H1 (cell line): ENCODE measurements at regions not wholly inside any gene's neighbourhood (a gene's known extent, or its start where the extent isn't known, plus 50 kb on each side); places are given as distances from the start of the nearest gene placed in this dataset.

ENCODE experiments used
- CTCF ChIA-PET: fragments of 300-600 bp; sonication (Branson Sonifier 250); formaldehyde crosslinking; loops from one replicate; lab custom pipeline; 2021; ENCODE audit not compliant: partially characterized antibody; lab: Charles Lee
- POLR2A ChIA-PET: fragments of 300-600 bp; sonication (Branson Sonifier 250); formaldehyde crosslinking; loops from one replicate; lab custom pipeline; 2021; ENCODE audit warnings: inconsistent platforms; ENCODE audit not compliant: partially characterized antibody; lab: Charles Lee
- DNase-seq, 2 experiments: peaks; one replicate each; pipeline versions ENCODE4 v3.0.0 to v3.0.0-alpha.2; 2010 to 2022; ENCODE audit warnings: low spot score in 2 of 2, low read depth in 1 of 2, mixed read lengths in 1 of 2
- FAIRE-seq: peaks from 2 replicates; lab custom pipeline; 2011; peaks lifted over from hg19 to GRCh38; lab: Jason Lieb, UNC
- H2AFZ ChIP-seq: 2 replicates; pipeline ENCODE4 v1.8.1; 2012; ENCODE audit warnings: low read length, inconsistent platforms
- H2AK5ac ChIP-seq: 2 replicates; pipeline ENCODE4 v1.6.1; 2013; ENCODE audit warnings: low read depth, low read length
- H2BK120ac ChIP-seq: replicated peaks from 2 replicates; pipeline ENCODE3; 2013; ENCODE audit warnings: low read depth, low read length, inconsistent platforms
- H2BK12ac ChIP-seq: 2 replicates; pipeline ENCODE4 v1.6.1; 2013; ENCODE audit warnings: low read depth, low read length
- H2BK15ac ChIP-seq: 2 replicates; pipeline ENCODE4 v1.6.1; 2013; ENCODE audit warnings: low read length
- H2BK20ac ChIP-seq: 2 replicates; pipeline ENCODE4 v1.6.1; 2013; ENCODE audit warnings: low read length
- H2BK5ac ChIP-seq: 2 replicates; pipeline ENCODE4 v1.6.1; 2013; ENCODE audit warnings: low read depth, low read length
- H3K14ac ChIP-seq: 2 replicates; pipeline ENCODE4 v1.6.1; 2013; ENCODE audit warnings: inconsistent platforms; ENCODE audit not compliant: insufficient read length
- H3K18ac ChIP-seq: 2 replicates; pipeline ENCODE4 v1.6.1; 2013; ENCODE audit warnings: low read length; ENCODE audit errors: extremely low read depth
- H3K23ac ChIP-seq: 2 replicates; pipeline ENCODE4 v1.6.1; 2013; ENCODE audit warnings: inconsistent platforms; ENCODE audit not compliant: insufficient read length
- H3K23me2 ChIP-seq: 2 replicates; pipeline ENCODE4 v1.6.1; 2013; ENCODE audit warnings: low read depth, low read length
- H3K27ac ChIP-seq: 2 replicates; pipeline ENCODE4 v1.6.1; 2011; ENCODE audit warnings: low read depth, low read length, inconsistent platforms
- H3K27me3 ChIP-seq, 4 experiments: replicated peaks in 1 of 4; 1 replicate in 1 of 4; 2 replicates in 3 of 4; pipeline versions ENCODE4 v1.6.1 to v1.8.1; 2011 to 2013; ENCODE audit warnings: low read length in 3 of 4, mild to moderate bottlenecking in 3 of 4, inconsistent platforms in 2 of 4, mixed read lengths in 2 of 4, moderate library complexity in 1 of 4; ENCODE audit not compliant: control insufficient read depth in 3 of 4, insufficient read depth in 3 of 4; ENCODE audit errors: extremely low read depth in 1 of 4
- H3K36me3 ChIP-seq, 4 experiments: 2 replicates each; pipeline versions ENCODE4 v1.6.1 to v1.8.1; 2011 to 2013; ENCODE audit warnings: mild to moderate bottlenecking in 4 of 4, low read length in 3 of 4, moderate library complexity in 2 of 4, control low read depth in 1 of 4, inconsistent platforms in 1 of 4; ENCODE audit not compliant: insufficient read depth in 4 of 4, control insufficient read depth in 2 of 4
- H3K4ac ChIP-seq: replicated peaks from 2 replicates; pipeline ENCODE3; 2013; ENCODE audit warnings: low read length, low read depth, mixed read lengths, inconsistent platforms; ENCODE audit not compliant: insufficient read length
- H3K4me1 ChIP-seq, 4 experiments: replicated peaks in 1 of 4; 1 replicate in 1 of 4; 2 replicates in 3 of 4; pipeline versions ENCODE4 v1.6.1 to v1.8.1; 2011 to 2013; ENCODE audit warnings: low read length in 3 of 4, inconsistent platforms in 2 of 4, mixed read lengths in 1 of 4; ENCODE audit not compliant: insufficient read depth in 4 of 4, control insufficient read depth in 3 of 4
- H3K4me2 ChIP-seq, 2 experiments: 2 replicates each; pipeline versions ENCODE4 v1.6.1 to v1.8.1; 2011 to 2013; ENCODE audit warnings: low read depth in 2 of 2, low read length in 2 of 2, control low read depth in 1 of 2, inconsistent platforms in 1 of 2, mild to moderate bottlenecking in 1 of 2; ENCODE audit not compliant: insufficient read depth in 1 of 2
- H3K4me3 ChIP-seq, 4 experiments: fragments of 200-600, 300-600 bp in 1 of 4; sonication (generic), shearing (Covaris generic), sonication (Bioruptor Twin) in 1 of 4; 2 replicates each; pipeline versions ENCODE4 v1.5.1 to v1.8.1; 2011 to 2016; ENCODE audit warnings: low read length in 4 of 4, low read depth in 3 of 4, control low read depth in 2 of 4, inconsistent platforms in 2 of 4, mild to moderate bottlenecking in 2 of 4, mixed read lengths in 1 of 4, moderate library complexity in 1 of 4; ENCODE audit not compliant: insufficient read depth in 2 of 4; ENCODE audit errors: extremely low read depth in 1 of 4
- H3K56ac ChIP-seq: replicated peaks from 2 replicates; pipeline ENCODE3; 2013; ENCODE audit warnings: low read depth, mild to moderate bottlenecking, mixed read lengths, low read length, inconsistent platforms; ENCODE audit not compliant: insufficient read length
- H3K79me1 ChIP-seq: 2 replicates; pipeline ENCODE4 v1.6.1; 2013; ENCODE audit warnings: low read depth, low read length, control low read depth
- H3K79me2 ChIP-seq, 2 experiments: 2 replicates each; pipeline versions ENCODE4 v1.6.1 to v1.8.1; 2012 to 2013; ENCODE audit warnings: low read length in 2 of 2, mild to moderate bottlenecking in 2 of 2, inconsistent platforms in 1 of 2; ENCODE audit not compliant: insufficient read depth in 2 of 2, control insufficient read depth in 1 of 2
- H3K9ac ChIP-seq, 4 experiments: replicated peaks in 1 of 4; 1 replicate in 1 of 4; 2 replicates in 3 of 4; pipeline versions ENCODE4 v1.6.1 to v1.8.1; 2011 to 2013; ENCODE audit warnings: low read depth in 3 of 4, low read length in 3 of 4, control low read depth in 2 of 4, mild to moderate bottlenecking in 2 of 4, moderate library complexity in 2 of 4, inconsistent platforms in 1 of 4; ENCODE audit errors: extremely low read depth in 1 of 4
- H3K9me3 ChIP-seq, 2 experiments: 2 replicates each; pipeline versions ENCODE4 v1.6.1 to v1.8.1; 2012 to 2013; ENCODE audit warnings: mild to moderate bottlenecking in 2 of 2, moderate library complexity in 2 of 2, control low read depth in 1 of 2, inconsistent platforms in 1 of 2, low read depth in 1 of 2, low read length in 1 of 2, mixed read lengths in 1 of 2; ENCODE audit not compliant: insufficient read depth in 2 of 2
- H4K20me1 ChIP-seq, 2 experiments: replicated peaks in 1 of 2; 2 replicates each; pipeline versions ENCODE3 to v1.8.1; 2011 to 2013; ENCODE audit warnings: inconsistent platforms in 2 of 2, low read length in 2 of 2, mild to moderate bottlenecking in 1 of 2; ENCODE audit not compliant: insufficient read depth in 2 of 2, control insufficient read depth in 1 of 2
- H4K5ac ChIP-seq: 2 replicates; pipeline ENCODE4 v1.6.1; 2013; ENCODE audit warnings: low read length, low read depth, mixed read lengths, inconsistent platforms; ENCODE audit not compliant: insufficient read length
- H4K8ac ChIP-seq: 2 replicates; pipeline ENCODE4 v1.8.0; 2013; ENCODE audit warnings: mild to moderate bottlenecking, moderate library complexity, low read length, inconsistent platforms; ENCODE audit not compliant: insufficient read depth; ENCODE audit errors: extremely low read depth
- H4K91ac ChIP-seq: replicated peaks from 2 replicates; pipeline ENCODE3; 2013; ENCODE audit warnings: low read length, mixed read lengths, inconsistent platforms; ENCODE audit not compliant: insufficient read length
- CBX8 ChIP-seq: fragments of 300-800, 300-1000 bp; sonication (generic); IDR thresholded peaks from 2 replicates; pipeline ENCODE4 v1.7.1; 2016; ENCODE audit warnings: low read depth, low read length, borderline replicate concordance
- CEBPB ChIP-seq: IDR thresholded peaks from 2 replicates; pipeline ENCODE4 v1.6.1; 2012; ENCODE audit warnings: low read depth, low read length
- CTCF ChIP-seq, 3 experiments: IDR thresholded peaks; 1 replicate in 2 of 3; 2 replicates in 1 of 3; pipeline versions ENCODE4 v1.5.1 to v1.6.1; 2011; ENCODE audit warnings: low read length in 3 of 3, mild to moderate bottlenecking in 3 of 3, inconsistent platforms in 2 of 3, low read depth in 1 of 3, moderate library complexity in 1 of 3; ENCODE audit not compliant: insufficient read depth in 1 of 3; ENCODE audit errors: control extremely low read depth in 1 of 3
- EZH2 ChIP-seq: fragments of 200-600 bp; sonication (generic); IDR thresholded peaks from 2 replicates; pipeline ENCODE4 v1.7.1; 2012; ENCODE audit warnings: low read depth, mild to moderate bottlenecking, moderate library complexity, low read length, inconsistent platforms; ENCODE audit not compliant: severe bottlenecking
- GABPA ChIP-seq: IDR thresholded peaks from 2 replicates; pipeline ENCODE4 v1.6.1; 2011; ENCODE audit warnings: mild to moderate bottlenecking, low read length, moderate library complexity, borderline replicate concordance; ENCODE audit not compliant: insufficient read depth
- GTF2F1 ChIP-seq: IDR thresholded peaks from 2 replicates; pipeline ENCODE4 v1.6.1; 2012; ENCODE audit warnings: low read depth, low read length, improper control_type of control experiment, borderline replicate concordance
- JUND ChIP-seq: IDR thresholded peaks from 2 replicates; pipeline ENCODE4 v1.6.1; 2011; ENCODE audit warnings: mild to moderate bottlenecking, improper control_type of control experiment, low read length
- SUZ12 ChIP-seq: fragments of 200-600 bp; sonication (generic); IDR thresholded peaks from 2 replicates; pipeline ENCODE4 v1.6.1; 2012; ENCODE audit warnings: mild to moderate bottlenecking, inconsistent platforms, low read length, moderate library complexity, mixed read lengths
- WGBS, 2 experiments: shearing (Covaris generic) in 1 of 2; methylation state at CpG; one replicate each; pipeline versions ENCODE4 v1.1.6 to v1.1.7; 2013 to 2015; ENCODE audit warnings: low lambda C conversion rate in 2 of 2, mixed read lengths in 2 of 2, inconsistent platforms in 1 of 2, low coverage in 1 of 2, missing lambda C conversion rate in 1 of 2; ENCODE audit not compliant: insufficient replicate concordance in 2 of 2, insufficient coverage in 1 of 2, insufficient read length in 1 of 2; ENCODE audit errors: extremely low coverage in 1 of 2, missing lambda C conversion rate in 1 of 2; 5-methylcytosine and 5-hydroxymethylcytosine counted together
- TF ChIP-seq, protein P1 (sequence below): IDR thresholded peaks from 2 replicates; pipeline ENCODE4 v1.6.1; 2011; ENCODE audit warnings: low read length, improper control_type of control experiment

GRCh38 chr18:78790960-78791359 is 188.7 kb upstream of the SALL3 start:
- POLR2A ChIA-PET: no interaction called here
- H2BK5ac ChIP-seq: no peak overlapping the region
- H4K20me1 ChIP-seq: no peaks in the 10 kb centered on the region
- no peaks in the 10 kb centered on the region for H3K79me2 ChIP-seq
- H3K56ac ChIP-seq: no peak overlapping the region
- H3K36me3 ChIP-seq: no peaks in the 10 kb centered on the region
- no peaks in the 10 kb centered on the region for H3K23me2 ChIP-seq
- H2AK5ac ChIP-seq: no peak overlapping the region
- H4K5ac ChIP-seq: no peak overlapping the region
- no peak overlapping the region for H2BK15ac ChIP-seq
- H3K79me1 ChIP-seq: no peaks in the 10 kb centered on the region
- 98% methylated on average over 11 of the region's 11 CpGs; no CpG with 5 or more reads in 1 of the 2 experiments for WGBS, 2 experiments
- no peak overlapping the region for H3K9ac ChIP-seq
- no peak overlapping the region for H4K91ac ChIP-seq
- CTCF ChIA-PET: no interaction called here
- H2BK120ac ChIP-seq: no peak overlapping the region
- no peaks in the 10 kb centered on the region; a peak in 1 of 7 replicates for H3K27me3 ChIP-seq
- no peaks in the 10 kb centered on the region for H3K9me3 ChIP-seq
- H3K27ac ChIP-seq: no peak overlapping the region
- no peak overlapping the region for H3K4me2 ChIP-seq
- TF ChIP-seq CEBPB (no peak), CBX8 (no peak), CTCF (IDR thresholded peaks at IDR 0.05; ENCODE audit: control extremely low read depth in 1 of 3, insufficient read depth in 1 of 3, low read depth in 1 of 3, low read length in 3 of 3) (no peak), GTF2F1 (no peak), GABPA (no peak), JUND (no peak), EZH2 (no peak), SUZ12 (no peak)
- TF ChIP-seq, protein P1, sequence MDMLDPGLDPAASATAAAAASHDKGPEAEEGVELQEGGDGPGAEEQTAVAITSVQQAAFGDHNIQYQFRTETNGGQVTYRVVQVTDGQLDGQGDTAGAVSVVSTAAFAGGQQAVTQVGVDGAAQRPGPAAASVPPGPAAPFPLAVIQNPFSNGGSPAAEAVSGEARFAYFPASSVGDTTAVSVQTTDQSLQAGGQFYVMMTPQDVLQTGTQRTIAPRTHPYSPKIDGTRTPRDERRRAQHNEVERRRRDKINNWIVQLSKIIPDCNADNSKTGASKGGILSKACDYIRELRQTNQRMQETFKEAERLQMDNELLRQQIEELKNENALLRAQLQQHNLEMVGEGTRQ: no peak
- H3K4me3 ChIP-seq: no peak overlapping the region
- FAIRE-seq (no peak), DNase-seq (no peak)
- H3K14ac ChIP-seq: no peak overlapping the region
- H2BK12ac ChIP-seq: no peak overlapping the region
- no peak overlapping the region for H3K23ac ChIP-seq
- H3K4me1 ChIP-seq: no peaks in the 10 kb centered on the region
- H4K8ac ChIP-seq: no peak overlapping the region
- no peak overlapping the region for H3K18ac ChIP-seq
- H2AFZ ChIP-seq: no peak overlapping the region
- H2BK20ac ChIP-seq: no peak overlapping the region
- H3K4ac ChIP-seq: no peak overlapping the region
